Inflammatory macrophage (primary cell): ENCODE measurements at regions not wholly inside any gene's neighbourhood (a gene's known extent, or its start where the extent isn't known, plus 50 kb on each side); places are given as distances from the start of the nearest gene placed in this dataset.
"Not testable (repeated sequence)": the region's sequence is repeated elsewhere in the genome, so short reads cannot be mapped to it uniquely, and the experiment has no call there.

ENCODE experiments used
- DNase-seq, 2 donors: peaks; one replicate each; pipeline ENCODE4 v3.0.0-alpha.2; 2020 to 2022

- no peak for DNase-seq
These were observed 177.6 kb downstream of the STK31 start for GRCh38 chr7:23887660-23888059.

DNA sequence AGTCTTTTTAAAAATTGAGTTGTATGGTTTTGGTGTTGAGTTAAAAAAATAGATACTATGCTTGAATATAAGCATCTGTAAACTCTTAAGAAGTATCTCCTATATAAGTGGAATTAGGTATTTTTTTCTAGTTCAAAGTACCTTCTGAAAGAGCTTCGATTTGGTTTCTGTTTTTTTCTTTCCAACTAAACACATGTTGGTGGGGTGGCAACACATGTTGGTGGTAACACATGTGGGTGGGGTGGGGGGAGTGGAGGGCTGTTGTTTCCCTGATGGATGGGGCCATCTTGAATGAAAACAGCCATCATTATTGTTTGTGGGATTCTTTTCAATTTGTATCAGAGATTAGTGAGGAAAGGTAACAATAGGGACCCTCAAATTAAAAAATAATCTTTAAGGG, 178.9 kb downstream of the STK31 start:
- no peak for DNase-seq

- DNase-seq = no peak
These were observed 179.5 kb downstream of the STK31 start for GRCh38 chr7:23889566-23889965.

DNA sequence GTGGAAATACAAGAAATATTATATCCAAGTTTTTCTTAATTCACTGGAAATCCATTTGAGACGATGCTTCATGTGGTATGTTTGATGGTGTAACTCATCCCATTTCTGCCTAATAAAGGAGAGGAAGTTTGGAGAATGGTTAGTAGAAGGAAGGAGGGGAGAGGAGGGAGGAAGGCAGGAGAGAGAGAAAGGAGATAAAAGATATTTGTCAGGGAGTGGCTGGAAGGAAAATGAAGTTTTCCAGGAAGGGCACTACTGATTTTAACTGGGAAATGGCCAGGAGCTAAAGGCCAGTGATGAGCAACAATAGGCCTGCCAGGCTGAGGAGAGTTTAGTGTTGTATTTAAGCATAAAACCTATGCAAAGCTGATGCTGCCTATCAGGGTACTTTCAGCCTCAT, 182.0 kb downstream of the STK31 start:
- no peak for DNase-seq

GRCh38 chr7:23893176-23893941, 183.3 kb downstream of the STK31 start:
- DNase-seq = no peak

GRCh38 chr7:23893942-23894891, 184.2 kb downstream of the STK31 start:
- DNase-seq = no peak

DNA sequence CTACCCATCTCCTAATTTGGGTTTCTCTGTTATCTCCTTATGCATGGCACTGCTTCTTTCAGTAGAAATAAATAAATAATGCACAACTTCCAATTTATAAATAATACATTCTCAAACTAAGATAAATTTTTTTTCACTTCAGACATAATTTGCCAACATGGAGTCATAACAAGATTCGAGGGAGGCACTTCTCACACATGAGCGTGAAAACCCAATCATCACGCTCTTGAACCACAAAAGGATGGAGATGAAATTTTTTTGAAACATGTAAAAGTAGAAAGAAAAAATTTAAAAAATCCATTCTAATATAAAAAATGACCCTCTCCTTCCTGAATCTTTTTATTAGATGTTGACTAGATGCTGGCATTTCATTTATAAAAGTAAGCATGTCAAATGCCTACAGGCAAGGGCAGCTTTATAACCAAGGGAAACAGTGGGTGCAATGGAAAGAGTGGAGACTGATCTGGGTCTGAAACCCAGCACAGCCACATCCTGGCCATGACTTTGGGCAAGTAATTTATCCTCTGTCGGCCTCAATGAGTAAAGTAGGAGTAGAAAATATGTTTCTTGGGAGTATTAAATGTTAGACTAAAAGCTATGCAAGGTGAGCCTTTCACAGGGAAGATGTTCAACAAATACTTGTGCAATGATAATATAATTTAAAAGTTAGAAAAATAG, 185.0 kb downstream of the STK31 start:
- no peak for DNase-seq

DNA sequence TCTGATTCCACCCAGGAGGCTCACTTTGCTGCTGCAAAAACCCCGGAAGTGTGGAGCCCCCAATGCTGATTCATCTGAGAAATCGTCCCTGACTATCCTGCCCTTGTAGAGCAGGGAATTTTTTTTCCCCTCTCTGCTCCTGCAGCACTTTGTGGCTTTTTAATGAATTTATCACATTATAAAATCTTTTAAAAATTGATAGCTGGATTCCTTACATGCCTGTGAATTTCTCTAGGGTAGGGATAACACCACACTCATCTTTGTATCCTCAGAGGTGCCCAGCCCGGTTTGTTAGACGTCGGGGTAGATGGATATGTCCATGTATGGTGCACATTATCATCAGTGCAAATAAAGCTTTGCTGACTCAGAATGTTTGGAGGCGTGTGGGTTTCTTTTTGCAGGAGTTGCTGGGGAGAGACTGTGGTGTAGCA, 185.7 kb downstream of the STK31 start:
- no peak for DNase-seq

DNA sequence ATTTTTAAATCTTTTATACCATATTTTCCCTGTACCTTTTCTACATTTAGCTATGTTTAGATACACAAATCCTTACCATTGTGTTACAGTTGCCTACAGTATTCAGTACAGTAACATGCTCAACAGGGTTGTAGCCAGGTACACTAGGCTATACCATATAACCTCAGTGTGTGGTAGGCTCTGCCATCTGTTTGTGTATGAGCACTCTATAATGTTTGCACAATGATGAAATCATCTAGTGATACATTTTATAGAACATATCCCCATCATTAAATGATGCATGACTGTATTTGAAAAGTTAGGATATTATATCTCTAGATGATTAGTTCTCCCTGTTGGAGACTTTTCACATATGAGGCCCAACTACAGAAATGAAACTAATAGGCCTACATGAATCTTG, 188.6 kb downstream of the STK31 start:
- no peak for DNase-seq

DNA sequence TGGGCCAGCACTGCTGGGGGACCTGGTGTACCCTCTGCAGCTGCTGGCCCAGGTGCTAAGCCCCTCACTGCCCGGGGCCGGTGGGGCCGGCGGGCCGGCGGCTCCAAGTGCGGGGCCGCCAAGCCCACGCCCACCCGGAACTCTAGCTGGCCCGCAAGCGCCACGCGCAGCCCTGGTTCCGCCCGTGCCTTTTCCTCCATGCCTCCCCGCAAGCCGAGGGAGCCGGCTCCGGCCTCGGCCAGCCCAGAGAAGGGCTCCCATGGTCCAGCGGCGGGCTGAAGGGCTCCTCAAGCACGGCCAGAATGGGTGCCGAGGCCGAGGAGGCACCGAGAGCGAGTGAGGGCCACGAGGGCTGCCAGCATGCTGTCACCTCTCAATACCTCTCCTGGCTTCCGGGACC, 194.9 kb downstream of the STK31 start:
- not testable (repeated sequence) for DNase-seq

DNA sequence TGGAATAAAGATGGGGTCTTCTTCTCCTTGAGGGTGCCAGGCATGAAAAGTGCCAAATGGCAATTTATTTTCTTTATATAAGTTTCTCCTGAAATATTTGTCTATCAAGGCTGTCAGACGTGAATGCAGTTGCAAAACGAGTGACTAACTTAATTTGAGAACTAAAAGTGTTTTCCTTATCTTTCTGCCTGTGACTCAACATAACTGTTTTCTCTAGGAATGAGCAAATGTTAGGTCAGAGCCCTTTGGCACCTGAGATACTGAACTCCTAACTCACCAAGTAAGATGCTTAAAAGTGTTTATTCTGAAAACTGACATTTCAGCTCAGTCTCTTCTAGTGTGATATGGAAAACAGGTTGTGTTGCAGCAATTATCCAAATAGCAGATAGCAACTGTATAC, 197.0 kb downstream of the STK31 start:
- no peak for DNase-seq

- no peak for DNase-seq
These were observed 199.4 kb downstream of the STK31 start for GRCh38 chr7:23909426-23909825.

DNA sequence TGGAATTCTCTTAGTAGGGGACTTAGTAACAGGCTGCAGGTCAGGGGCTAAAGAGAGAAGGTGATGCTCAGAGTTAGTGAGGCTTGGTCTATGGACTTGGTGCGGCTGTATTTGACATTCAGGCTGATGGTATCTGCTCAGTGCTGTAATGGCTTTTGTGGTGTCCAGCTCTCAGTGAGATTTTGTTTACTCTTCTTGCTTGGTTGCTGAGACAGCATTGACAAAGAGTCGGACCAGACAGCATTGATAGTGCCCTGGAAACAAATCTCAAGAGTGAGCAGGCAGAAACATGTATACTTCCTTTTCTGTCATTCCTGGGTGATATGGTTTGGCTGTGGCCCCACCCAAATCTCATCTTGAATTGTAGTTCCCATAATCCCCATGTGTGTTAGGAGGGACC, 202.0 kb downstream of the STK31 start:
- DNase-seq = no peak

GRCh38 chr7:23913016-23913415, 203.0 kb downstream of the STK31 start:
- DNase-seq = no peak

- DNase-seq = no peak
These were observed 205.2 kb downstream of the STK31 start for GRCh38 chr7:23915236-23915635.

- DNase-seq = no peak
These were observed 208.3 kb downstream of the STK31 start for GRCh38 chr7:23918286-23918685.

GRCh38 chr7:23918856-23919255, 208.8 kb downstream of the STK31 start:
- no peak for DNase-seq

DNA sequence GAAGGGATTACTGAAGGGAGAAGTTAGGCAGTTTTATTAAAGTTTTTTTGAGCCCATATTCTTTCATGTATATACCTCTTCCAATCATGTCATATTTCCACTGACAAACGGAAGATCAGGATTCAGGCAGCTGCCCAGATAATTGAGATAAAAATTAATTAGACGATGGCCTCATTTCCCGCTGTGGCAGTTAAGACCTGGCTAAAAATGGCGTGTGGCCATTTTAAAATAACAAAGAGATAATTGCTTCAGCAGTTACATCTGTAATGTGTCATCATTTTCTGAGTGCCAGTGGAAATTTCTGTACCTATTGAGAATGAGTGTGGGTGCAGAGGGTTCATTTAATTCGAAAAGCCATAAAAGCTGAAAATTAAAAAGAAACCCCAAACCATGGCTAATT, 215.1 kb downstream of the STK31 start:
- DNase-seq = no peak

DNA sequence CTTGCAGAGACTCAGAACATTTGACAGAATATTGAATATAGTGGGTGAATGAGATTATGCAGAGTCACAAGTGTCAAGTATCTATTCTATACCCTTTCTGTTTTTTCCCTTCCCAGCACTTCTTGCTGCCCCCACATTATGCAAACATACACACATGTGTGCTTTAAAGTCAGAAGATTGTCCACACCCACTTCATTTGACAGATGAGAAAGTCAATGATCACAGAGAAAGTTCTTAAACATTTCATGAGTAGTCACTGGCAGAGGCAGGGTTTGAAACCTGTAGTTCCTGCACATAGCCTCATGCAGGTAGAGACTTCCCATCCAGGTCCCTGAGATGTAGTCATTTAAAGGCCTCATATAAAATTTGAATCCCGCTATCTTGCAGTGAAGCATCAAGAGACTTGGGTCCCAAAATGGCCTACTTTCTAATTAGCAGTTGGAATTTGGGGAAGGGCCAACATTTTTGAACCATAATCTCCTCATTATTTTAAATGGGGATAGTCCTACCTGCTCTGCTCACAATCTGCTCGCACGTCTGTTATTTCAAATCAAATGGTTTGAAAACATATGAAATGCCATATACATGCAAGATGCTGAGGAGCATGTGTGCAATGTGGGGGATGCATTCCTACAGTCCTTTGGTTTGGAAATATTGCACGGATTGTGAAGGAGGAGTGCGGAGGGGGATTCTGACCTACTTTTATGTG, 217.8 kb downstream of the STK31 start:
- DNase-seq = no peak

DNA sequence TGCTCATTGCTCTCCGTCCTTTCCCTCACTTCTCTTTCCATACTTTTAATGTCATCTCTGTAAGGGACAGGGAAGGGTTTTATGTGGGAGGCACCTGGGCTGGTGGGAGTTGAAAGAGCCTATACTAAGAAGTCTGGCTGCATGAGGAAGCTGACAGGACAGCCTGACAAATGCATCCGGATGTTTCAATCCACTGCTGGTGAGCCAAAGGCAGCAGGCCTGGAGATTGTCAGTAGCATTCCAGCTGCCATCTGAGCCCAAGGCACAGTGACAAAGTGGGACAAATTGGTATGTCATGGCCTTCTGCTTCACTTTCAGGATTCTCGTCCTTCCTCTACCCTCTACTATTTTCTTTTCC, 218.4 kb downstream of the STK31 start:
- DNase-seq = no peak

- DNase-seq = no peak
These were observed 220.3 kb downstream of the STK31 start for GRCh38 chr7:23930312-23930711.

DNA sequence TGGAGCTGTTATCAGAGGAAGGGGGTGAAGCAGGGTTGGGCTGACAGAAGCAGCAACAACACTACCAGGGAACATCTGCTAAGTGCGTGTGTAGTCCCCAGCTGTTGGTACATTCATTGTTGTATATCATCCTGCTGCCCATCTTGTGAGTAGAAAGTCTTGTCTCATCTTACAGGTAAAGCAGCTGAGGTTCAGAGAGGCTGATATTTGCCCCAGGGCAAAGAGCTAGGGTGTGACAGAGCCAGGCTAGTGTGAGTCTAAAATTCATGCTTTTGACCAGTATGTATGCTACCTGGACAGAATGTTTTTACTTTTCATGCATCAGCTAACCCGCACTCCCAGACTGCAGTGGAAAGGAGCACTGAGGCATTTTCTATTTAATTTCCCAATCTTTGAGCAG, 221.6 kb downstream of the STK31 start:
- no peak for DNase-seq

DNA sequence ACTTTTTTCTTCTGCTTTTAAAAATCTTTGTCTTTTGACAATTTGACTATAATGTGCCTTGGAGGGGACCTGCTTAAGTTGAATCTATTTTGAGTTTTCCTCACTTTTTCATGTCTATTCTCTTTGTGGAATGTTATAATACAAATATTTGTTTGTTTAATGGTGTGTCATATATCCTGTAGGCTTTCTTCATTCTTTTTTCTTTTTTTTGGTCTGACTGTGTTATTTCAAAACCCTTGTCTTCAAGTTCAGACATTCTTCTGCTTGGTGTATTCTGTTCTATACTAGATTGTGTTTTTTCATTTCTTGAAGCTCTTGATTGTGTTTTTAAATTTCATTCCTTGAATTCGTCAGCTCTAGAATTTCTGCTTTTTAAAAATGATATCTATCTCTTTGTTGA, 228.2 kb downstream of the STK31 start:
- DNase-seq = no peak
